ENCODE measurements at regions not wholly inside any gene's neighbourhood (a gene's known extent, or its start where the extent isn't known, plus 50 kb on each side); places are given as distances from the start of the nearest gene placed in this dataset.

DNA sequence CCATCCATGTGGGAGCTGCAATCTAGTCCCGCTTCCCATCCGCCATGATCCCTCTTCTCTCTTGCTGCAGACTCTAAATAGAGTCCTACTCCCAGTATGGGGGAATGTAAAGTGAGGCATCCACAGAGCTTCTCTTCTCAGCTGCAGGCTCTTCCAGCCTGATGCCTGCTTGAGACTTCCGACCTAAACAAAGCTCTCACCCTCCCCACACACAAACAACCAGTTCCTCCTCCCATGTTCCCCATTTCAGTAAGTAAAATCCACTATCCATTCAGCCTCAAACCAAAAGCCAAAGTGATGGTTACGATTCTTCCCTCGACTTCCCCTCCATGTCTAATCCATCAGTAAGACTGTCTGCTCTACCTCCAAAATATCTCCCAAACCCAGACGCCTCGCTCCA, 108.2 kb upstream of the NFE2L3 start:
- DNase-seq (ENCODE audit: low spot score): no peak

GRCh38 chr7:26044320-26044719, 107.7 kb upstream of the NFE2L3 start:
- DNase-seq (ENCODE audit: low spot score): no peak

DNA sequence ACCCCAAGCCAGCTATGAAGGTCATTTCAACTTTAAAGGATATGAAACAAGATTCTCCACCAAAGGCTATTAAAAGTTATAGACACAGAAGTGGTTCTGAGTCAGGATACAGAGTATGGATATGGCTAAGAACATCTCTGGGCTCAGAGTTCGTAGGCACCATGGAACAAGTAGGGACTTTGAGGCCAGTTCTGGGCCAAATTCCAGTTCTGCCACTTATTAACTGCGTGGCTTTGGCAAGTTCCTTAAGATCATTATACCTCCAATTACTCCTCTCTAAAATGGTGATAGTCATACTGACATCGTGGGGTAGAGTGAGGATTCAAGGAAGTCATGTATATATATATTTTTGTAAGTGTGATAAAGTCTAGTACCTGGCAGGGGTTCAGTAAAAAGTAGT, 105.8 kb upstream of the NFE2L3 start:
- DNase-seq (ENCODE audit: low spot score): no peak

- DNase-seq (ENCODE audit: low spot score): no peak
Observed at GRCh38 chr7:26046878-26047277, 105.1 kb upstream of the NFE2L3 start.

- no peak for DNase-seq (ENCODE audit: low spot score)
Observed at GRCh38 chr7:26048663-26049062, 103.3 kb upstream of the NFE2L3 start.

DNA sequence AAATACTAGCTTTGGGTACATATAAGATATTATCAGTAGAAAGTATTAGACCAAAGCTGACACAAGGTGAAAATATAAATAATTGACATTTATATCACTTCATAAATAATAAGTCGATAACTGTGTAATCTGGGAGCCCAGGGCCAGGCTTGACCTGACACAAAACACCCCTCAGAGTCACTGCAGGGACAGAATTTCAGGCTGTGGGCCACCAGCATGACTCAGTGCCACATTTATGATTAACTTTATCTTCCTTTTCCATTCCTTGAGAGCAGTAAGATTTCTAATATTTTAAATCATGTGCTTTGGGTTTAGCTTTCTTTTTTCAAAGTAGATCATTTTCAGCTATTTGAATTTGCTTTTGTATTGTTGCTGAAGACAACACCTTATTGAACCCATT, 102.9 kb upstream of the NFE2L3 start:
- no peak for DNase-seq (ENCODE audit: low spot score)

DNA sequence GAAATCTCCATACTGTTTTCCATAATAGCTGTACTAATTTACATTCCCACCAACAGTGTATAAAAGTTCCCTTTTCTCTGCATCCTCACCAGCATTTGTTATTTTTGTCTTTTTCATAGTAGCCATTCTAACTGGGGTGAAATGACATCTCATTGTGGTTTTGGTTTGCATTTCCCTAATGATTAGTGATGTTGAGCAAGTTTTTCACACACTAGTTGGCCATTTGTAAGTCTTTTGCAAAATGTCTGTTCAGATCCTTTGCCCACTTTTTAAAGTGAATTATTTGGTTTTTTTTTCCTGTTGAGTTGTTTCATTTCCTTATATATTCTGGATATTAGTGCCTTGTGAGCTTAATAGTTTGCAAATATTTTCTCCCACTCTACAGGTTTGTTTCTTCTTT, 101.0 kb upstream of the NFE2L3 start:
- no peak for DNase-seq (ENCODE audit: low spot score)

GRCh38 chr7:26052706-26053105, 99.3 kb upstream of the NFE2L3 start:
- no peak for DNase-seq (ENCODE audit: low spot score)

GRCh38 chr7:26054386-26054785, 97.6 kb upstream of the NFE2L3 start:
- DNase-seq (ENCODE audit: low spot score): no peak

DNA sequence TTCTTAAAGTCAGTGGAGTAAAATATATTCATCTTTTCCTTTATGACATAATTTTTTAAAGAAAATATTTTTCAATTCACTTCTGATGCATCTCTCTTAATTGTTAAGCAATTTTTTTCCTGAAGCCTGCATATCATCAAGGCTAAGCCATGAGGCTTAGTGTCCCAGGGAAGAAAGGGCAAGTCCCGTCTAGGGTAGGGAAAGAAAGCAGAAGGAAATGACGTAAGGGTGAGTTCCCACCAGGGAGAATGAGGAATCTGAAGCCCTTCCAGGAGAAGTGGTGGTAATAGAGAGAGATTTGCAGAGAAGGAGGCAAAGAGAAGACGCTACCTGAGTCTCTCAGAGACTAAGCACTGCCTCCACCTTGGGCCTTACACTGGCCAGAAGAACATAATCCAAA, 96.8 kb upstream of the NFE2L3 start:
- no peak for DNase-seq (ENCODE audit: low spot score)

DNA sequence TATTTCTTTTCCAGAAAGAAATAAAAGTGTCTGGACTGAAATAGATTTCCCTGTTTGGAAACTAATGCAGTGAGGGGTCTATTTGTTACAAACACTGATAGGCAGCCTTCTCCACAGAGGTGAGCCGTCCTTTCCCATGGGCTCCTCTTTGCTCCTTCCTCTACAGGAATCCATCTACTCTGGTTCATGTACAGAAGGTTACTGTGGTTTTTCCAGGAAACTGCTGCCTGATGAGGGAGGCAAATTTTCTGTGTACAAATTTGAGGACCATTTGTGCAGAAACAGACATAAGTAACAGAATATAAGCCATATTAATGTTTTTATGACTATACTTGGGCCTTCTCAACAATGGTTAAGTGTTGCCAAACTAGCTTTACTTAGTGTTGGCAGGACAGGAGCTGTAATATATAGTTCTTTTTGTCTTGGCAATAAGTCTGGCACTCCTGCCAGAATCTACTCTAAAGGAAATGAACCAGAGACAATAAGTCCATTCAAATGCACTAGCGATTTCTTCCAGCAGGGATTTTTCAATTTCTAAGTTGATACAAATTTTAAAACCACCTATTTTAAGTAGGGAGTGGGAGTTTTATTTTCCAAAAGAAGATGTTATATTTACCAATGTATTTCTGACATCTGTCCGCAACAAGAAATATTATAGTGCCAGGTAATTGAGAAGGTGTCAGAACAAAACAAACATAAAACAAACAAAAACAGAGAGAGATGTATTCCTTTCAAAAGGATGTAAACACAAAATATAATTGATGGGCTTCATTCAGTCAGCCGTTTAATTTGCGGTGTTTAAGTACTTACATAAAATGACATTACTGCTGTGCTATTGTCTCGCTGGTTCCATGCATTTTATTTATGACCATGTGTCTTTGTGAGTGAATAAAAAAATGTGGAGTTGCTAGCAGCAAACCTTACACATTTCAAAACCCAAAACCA, 91.0 kb upstream of the NFE2L3 start:
- no peak for DNase-seq (ENCODE audit: low spot score)

DNA sequence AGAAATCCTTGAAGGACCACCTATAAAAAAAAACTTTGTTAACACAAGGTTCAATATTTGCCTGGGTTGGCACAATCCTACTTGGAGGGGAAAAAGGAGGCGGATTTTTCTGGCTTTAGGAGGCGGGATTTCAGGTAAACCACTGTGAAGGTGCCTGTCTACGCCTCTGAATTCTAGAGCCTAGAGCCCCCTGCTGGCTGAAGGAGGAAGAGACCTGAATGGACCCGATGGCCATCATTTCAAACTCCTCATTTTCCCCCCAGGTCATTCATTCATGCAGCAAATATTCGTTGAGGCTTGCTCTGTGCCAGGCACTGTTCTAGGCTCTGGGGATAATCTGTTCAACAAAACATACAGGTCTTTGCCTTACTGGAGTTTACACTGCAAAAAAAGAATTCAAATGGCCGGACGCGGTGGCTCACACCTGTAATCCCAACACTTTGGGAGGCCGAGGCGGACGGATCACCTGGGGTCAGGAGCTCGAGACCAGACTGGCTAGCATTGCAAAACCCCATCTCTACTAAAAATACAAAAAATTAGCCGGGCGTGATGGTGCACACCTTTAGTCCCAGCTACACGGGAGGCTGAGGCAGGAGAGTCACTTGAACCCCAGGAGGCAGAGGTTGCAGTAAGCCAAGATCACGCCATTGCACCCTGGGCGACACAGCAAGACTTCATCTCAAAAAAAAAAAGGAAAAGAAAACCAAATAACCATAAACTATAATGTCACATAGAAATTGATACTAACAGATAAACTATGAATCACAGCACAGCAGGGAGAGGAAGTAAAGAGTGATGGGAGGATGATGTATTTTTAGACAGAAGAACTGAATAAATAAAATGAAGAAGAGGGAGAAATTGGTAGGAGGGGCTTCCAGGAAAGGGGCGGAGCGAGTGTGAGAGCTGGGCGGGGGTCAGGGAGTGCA, 90.1 kb upstream of the NFE2L3 start:
- DNase-seq (ENCODE audit: low spot score): peak; percentile 78

- no peak for DNase-seq (ENCODE audit: low spot score)
Observed at GRCh38 chr7:26065652-26066051, 86.3 kb upstream of the NFE2L3 start.

- no peak for DNase-seq (ENCODE audit: low spot score)
Observed at GRCh38 chr7:26066736-26067135, 85.3 kb upstream of the NFE2L3 start.

GRCh38 chr7:26070290-26070689, 81.7 kb upstream of the NFE2L3 start:
- no peak for DNase-seq (ENCODE audit: low spot score)

- DNase-seq (ENCODE audit: low spot score): no peak
Observed at GRCh38 chr7:26071622-26072456, 80.2 kb upstream of the NFE2L3 start.

GRCh38 chr7:26073041-26073440, 79.0 kb upstream of the NFE2L3 start:
- DNase-seq (ENCODE audit: low spot score): no peak

DNA sequence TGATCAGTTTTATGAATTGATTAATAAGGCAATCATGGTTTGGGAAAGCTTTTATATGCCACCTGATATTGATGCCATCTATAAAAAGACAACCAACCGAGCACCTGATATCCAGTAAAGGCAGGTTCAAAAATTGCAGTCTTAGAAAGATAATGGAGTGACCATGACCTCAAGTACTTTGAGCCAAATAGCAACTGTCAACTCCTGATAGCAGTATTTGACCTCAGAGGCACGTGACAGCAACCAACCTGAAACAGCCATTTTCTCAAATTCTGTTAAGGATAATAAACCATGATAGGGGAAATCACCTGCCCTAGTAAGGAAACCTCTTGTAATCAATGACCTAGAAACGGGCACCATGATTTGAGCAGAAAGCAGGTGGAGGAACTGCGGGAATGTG, 77.1 kb upstream of the NFE2L3 start:
- no peak for DNase-seq (ENCODE audit: low spot score)

GRCh38 chr7:26076691-26077090, 75.3 kb upstream of the NFE2L3 start:
- DNase-seq (ENCODE audit: low spot score): no peak

DNA sequence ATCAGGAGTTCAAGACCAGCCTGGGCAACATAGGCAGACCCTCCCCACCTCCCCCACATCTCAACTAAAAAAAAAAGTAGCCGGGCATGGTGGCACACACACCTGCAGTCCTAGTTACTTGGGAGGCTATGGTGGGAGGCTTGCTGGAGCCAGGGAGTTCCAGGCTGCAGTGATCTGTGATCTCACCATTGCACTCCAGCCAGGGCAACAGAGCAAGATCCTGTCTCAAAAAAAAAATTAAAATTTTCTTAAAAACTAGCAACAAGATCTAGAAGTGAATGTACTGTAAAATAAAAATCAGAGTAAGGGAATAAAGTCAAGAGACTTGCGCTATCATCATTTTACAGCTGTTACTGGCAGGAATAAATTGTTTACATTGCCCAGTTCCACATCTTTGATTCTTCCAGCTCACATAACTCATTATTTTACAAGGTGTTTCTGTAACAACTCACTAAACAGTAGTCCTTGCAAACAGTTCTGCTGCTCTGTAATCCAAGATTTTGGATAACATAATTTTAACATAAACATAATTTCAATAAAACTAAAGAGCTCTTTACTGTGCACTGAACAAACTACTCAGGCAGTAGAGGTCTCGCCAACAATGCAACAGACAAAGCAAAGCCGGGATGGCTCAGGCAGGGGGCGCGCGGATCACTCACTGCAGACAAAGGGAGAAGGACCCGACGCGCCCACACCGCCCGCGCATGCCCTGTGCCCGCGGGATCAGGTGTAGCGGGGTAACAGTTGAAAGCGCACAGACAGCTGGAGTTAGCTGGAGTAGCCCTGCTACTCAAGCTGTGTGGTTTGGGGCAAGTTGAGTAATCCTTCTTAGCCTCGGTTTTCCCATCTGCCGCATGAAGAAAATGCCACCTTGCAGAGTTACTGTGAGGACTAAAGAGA, 73.3 kb upstream of the NFE2L3 start:
- peak; percentile 91 for DNase-seq (ENCODE audit: low spot score)

DNA sequence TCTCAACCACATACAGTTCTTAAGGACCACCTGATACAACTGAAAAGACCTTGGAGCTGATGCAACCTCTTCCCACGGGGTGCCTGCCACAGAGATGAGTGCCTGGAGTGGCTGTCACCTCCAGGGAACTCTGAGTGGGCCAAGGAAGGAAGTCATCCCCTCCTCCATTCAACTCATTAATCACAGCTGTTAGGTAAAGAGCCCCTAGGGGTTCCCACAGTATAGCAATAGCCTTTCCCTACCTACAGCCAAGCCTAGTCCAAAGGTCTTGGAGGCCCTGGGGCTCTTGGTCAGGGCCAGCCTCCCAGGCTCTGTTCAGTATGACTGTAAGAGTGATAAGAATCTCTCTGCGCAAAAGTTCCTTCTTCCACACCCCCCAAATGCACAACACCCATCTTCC, 70.4 kb upstream of the NFE2L3 start:
- no peak for DNase-seq (ENCODE audit: low spot score)
